Inferior parietal cortex (tissue), 1 donor: ENCODE measurements at regions not wholly inside any gene's neighbourhood (a gene's known extent, or its start where the extent isn't known, plus 50 kb on each side); places are given as distances from the start of the nearest gene placed in this dataset.

Source experiments
- DNase-seq: peaks from one replicate; pipeline ENCODE4 v3.0.0-alpha.2; 2016; ENCODE audit errors: extremely low spot score

- no peak for DNase-seq
These were observed 218.2 kb upstream of the FMR1 start for GRCh38 chrX:147693511-147693910.

DNA sequence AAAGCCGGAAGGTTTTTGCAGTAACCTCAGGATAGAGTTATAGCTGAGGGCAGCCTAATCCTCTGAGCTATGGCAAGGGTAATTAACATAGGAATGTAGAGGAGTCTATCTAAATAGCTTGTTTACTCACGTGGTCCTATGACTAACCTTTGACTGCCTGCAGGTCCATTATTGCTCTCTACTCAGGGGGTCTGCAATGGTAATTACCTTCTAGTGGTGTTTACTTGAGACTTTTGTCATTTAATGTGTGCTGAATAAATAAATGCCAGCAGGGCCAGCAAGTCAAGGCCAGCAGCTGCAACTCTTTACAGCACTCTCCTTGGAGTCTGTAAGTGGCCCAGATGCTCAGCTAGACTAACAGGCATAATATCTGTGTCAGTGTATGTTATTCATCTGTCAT is 212.7 kb upstream of the FMR1 start:
- no peak for DNase-seq

DNA sequence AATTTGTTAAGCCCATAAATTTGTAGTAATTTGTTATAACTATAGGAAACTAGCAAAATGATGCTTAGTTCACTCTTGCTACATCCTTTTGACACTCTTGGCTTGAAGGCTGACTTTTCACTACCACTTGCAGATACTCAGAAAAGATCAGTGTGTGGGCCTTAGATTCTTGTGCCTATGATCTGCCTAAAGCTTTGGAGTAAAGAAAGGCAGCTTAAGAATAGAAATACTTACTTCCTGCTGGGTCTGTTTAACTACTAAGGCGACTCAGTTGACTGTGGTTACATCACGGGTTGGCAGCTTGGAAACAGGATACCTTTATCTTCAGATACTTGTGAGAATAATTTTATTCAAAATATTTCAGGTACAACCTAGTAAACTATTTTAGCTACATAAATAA is 201.4 kb upstream of the FMR1 start:
- no peak for DNase-seq

GRCh38 chrX:147733369-147733768 is 178.3 kb upstream of the FMR1 start:
- no peak for DNase-seq

DNA sequence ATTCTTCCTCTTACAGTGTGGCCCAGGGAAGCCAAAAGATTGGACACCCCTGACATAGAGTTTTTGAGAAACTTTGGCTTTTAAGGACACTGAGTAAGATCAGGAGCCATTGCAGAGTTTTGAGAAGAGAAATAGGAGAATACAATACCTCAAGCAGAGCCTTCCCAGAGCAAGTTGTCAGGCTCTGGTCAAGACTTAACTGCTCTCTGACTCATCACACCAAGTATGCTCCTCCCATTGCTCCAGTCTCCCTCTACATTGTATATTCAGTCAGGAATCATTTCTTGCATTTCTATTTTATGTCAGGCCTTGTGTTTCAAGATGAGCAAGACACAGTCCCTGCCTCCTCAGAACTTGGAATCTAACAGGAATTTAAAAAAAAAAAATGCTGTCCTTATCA is 176.4 kb upstream of the FMR1 start:
- no peak for DNase-seq

DNA sequence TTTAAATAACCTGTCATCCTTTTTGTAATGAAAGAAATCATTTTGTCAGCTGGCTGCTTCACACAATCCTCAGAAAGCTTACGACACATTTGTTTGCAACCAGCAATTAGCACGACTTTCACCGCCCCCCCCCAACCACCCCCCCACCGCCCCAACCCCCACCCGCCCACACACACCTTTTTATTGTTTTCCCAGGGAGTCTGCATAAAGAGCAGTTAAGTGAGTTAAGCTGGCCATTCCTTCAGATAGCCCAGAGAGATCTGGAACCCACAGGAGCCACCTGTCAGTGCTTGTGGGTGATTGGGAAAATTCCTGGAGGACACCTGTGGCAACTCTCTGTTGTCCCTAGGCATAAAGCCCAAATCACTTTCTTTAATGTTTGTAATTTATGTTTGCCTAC is 175.7 kb upstream of the FMR1 start:
- DNase-seq, result no peak

- DNase-seq, result no peak
These were observed 174.0 kb upstream of the FMR1 start for GRCh38 chrX:147737690-147738089.

GRCh38 chrX:147738265-147738664 is 173.5 kb upstream of the FMR1 start:
- no peak for DNase-seq

DNA sequence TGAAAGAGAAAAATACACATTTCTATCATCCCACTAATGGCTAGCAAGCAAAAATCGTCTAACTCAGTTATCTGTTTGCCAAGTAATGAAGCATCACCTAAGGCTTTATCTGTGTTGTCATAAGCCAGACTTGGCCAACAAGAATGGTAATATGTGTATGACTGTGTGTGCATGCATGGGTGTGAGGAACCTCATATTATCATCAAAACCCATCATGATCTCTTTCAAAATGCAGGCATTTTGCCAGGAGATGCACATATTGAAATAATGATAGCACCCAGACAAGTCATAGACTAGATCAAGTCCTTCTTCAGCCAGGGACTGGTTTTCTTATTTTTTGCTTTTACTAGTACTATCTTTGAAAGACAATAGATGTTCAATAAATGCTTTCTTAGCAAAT is 172.5 kb upstream of the FMR1 start:
- DNase-seq, result no peak

DNA sequence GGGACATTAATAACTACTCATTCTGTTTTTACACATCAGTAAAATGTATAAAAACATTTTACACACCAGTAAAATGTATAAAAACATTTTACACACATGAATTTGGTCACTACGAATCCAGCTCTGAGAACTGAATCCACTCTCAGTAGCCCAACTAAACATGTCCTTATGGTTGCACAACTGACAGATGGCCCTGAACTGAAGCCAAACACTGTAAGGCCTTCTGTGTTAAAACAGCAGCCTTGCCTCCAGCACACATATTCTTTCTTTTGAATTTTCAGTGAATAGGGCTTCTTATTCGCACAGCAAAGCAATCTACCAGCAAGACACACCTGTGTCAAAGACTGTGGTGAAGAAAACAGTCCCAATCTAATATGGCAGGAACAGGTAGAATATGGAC is 169.9 kb upstream of the FMR1 start:
- no peak for DNase-seq

DNA sequence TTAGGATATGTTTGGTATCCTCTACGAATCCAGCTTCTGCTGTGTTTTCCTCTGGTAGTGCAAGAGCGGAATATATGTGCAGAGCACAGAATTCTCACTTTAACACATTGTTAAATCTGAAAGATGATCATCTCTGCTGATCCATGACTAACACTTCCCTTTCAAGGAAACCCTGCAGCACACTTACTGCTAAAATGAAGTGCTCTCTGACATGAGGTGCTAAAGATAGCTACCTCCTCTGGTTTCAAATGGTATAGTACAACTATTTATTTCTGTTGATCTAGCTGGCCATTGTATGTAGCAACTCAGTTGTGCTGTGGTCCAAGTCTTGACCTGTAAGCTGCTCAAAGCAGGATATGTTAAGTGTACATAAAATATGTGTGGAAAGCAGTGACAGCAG is 162.4 kb upstream of the FMR1 start:
- DNase-seq, result no peak

DNA sequence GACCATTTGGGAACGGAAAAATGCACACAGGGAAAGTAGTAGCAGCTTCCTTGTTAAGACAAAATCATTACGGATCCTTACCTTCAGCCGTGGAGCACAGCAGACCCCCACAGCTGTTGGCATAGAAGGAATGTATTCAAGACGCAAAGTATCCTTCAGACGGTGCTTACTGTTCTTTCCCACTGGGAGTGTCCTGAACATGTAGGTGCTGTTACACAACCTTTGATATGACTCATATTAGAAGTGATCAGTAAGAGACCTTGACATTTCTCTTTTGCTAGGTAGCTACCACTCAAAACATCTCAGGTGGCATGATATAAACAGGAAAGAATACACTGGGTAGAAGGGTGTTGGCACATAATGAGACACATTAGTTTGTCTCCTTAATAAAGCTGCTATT is 154.0 kb upstream of the FMR1 start:
- no peak for DNase-seq

DNA sequence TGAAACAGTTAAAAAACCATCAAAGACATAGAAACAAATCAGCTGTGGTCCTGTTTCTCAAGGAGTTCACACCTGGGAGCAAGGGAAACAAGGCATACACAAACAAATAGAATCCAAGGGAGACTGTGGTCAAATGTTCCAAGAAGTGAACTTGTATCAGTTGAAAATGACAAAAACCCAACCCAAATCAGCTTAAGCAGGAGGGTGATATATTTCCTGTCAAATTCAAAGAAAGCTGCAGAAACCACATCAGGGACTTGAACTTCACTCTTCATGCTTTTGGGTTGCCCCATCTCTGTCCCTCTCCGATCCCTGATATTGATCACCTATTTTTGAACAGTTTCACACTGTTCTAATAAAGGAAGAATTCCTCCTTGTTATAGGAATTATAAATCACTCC is 148.6 kb upstream of the FMR1 start:
- no peak for DNase-seq

- no peak for DNase-seq
These were observed 146.9 kb upstream of the FMR1 start for GRCh38 chrX:147764868-147765267.

GRCh38 chrX:147770858-147771257 is 140.9 kb upstream of the FMR1 start:
- no peak for DNase-seq

- no peak for DNase-seq
These were observed 134.7 kb upstream of the FMR1 start for GRCh38 chrX:147776988-147777387.

GRCh38 chrX:147779173-147779572 is 132.5 kb upstream of the FMR1 start:
- no peak for DNase-seq

DNA sequence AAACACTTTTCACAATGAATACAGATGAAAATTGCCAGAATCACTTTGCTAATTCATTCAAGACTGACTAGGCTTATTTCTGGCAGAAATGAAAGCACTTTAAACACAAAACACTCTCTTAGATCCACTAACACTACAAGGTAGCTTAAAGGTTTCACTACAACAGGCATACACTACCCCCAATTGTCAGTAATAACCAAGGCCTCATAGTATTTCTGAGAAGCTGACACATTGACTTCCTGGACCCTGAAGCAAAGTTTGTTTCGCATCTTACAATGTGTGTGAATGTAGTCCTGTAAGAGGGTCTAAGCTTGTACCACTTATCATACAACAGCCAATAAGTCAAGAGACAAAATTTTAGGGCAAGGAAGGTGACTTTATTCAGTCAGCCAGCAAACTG is 129.9 kb upstream of the FMR1 start:
- DNase-seq, result no peak

DNA sequence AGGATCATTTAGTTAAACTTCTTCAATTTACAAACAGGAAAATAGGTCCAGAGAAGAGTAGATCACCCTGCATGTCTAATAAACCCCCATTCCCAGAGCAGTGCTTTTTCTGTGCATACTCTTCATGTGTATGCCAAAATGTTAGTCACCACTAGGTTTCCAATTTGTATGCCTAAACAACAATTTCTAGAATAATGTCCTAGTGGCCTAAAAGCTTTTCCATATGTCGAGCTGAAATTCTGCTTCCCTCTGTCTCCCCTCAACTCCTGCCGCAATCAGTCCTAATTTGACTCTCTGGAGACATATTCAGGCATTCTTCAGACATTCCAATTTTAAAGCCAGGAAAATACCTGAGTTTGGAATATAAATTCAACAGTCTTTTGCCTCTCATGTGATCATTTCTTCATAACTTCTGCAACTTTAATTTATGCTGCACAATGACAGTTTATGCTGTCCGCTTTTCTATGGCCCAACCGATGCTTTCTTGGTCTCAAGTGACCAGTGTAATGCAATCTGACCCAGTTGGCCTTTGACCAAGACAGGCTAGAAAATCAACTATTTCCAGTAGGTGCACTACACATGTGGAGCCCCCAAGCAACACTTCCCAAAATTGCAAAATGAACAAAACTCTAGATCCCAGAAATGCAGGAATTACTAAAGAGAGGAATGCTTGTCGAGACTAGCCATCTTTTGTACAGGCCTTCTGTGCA is 122.9 kb upstream of the FMR1 start:
- DNase-seq, result no peak

DNA sequence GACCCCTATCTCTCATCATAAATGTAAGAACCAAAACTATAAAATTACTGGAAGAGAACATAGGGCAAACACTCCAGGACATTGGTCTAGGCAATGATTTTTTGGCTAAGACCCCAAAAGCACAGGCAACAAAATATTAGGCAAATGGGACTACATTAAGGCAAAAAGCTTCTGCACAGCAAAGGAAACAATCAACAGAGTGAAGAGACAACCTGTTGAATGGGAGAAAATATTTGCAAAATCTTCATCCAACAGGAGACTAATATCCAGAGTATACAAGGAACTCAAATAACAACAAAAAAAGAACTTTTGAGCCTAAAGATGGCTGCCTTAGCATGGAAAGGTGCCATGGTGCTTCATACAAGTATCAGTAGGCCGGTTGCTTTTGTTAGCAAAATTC is 111.1 kb upstream of the FMR1 start:
- no peak for DNase-seq

DNA sequence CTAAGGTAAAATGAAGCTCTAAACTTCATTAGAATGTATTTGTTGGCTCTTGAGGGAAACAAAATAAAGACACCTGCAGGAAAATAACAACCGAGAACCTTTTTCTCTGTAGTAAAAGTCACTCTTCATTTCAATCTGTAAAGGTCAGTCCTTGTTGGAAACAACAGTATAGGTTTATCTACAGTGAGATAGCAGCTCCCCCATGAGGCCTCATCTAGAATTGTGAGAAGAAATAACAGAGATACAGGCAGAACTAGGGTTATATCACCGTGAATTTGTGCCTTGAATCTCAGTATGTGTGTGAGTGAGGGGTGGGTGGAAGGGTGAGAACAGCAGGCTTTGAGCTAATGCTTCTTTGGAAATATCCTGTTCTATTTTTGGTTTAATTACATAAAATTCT is 107.8 kb upstream of the FMR1 start:
- peak; percentile 8 for DNase-seq

DNA sequence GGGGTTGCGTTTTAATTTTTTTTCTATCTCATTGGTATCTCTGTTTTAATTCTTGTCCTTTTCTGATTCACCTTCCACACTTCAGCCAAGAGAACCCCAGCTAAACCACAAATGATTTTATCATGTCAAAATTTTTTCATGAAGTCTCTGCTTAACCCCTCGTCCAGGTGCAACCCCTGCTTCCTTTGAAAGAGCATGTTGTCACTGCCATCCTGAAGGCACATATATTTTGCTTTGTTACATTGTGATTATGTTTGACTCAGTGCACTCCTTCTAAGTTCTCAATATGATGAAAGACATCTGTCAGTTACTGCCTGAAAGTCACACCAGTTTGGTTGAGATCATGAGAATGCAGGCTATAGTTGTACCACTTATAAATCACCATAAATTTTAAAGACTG is 99.9 kb upstream of the FMR1 start:
- DNase-seq, result no peak

- DNase-seq, result no peak
These were observed 84.6 kb upstream of the FMR1 start for GRCh38 chrX:147827070-147827469.

GRCh38 chrX:147828719-147829118 is 83.0 kb upstream of the FMR1 start:
- DNase-seq, result no peak
